Activated CD4-positive, alpha-beta T cell treated with anti-CD3 and anti-CD28 coated beads, Interleukin-2, Interleukin-4, amounts not matched to agents 100 ng/mL and 50 ng/mL, durations not matched to agents 16 hours and 8 hours (primary cell): ENCODE measurements at regions not wholly inside any gene's neighbourhood (a gene's known extent, or its start where the extent isn't known, plus 50 kb on each side); places are given as distances from the start of the nearest gene placed in this dataset.

Source experiments
- DNase-seq: peaks from one replicate; pipeline ENCODE4 v3.0.0-alpha.2; 2020; ENCODE audit warnings: low spot score

GRCh38 chr9:129400971-129401622 is 219.8 kb downstream of the C9orf50 start:
- no peak for DNase-seq

GRCh38 chr9:129400001-129400970 is 220.6 kb downstream of the C9orf50 start:
- DNase-seq, result no peak

GRCh38 chr9:129399634-129399990 is 221.3 kb downstream of the C9orf50 start:
- DNase-seq, result no peak

- DNase-seq, result no peak
Measured at GRCh38 chr9:129398961-129399633, 221.0 kb upstream of the IER5L start.

GRCh38 chr9:129398101-129398960 is 220.3 kb upstream of the IER5L start:
- DNase-seq, result no peak

- no peak for DNase-seq
Measured at GRCh38 chr9:129397335-129397734, 219.3 kb upstream of the IER5L start.

- DNase-seq, result no peak
Measured at GRCh38 chr9:129396365-129396708, 218.3 kb upstream of the IER5L start.

- no peak for DNase-seq
Measured at GRCh38 chr9:129395633-129396364, 217.7 kb upstream of the IER5L start.

GRCh38 chr9:129394886-129395279 is 216.8 kb upstream of the IER5L start:
- DNase-seq, result no peak

- DNase-seq, result no peak
Measured at GRCh38 chr9:129394061-129394885, 216.2 kb upstream of the IER5L start.

GRCh38 chr9:129393064-129393463 is 215.0 kb upstream of the IER5L start:
- no peak for DNase-seq

- DNase-seq, result no peak
Measured at GRCh38 chr9:129392093-129392541, 214.1 kb upstream of the IER5L start.

GRCh38 chr9:129391221-129391661 is 213.2 kb upstream of the IER5L start:
- no peak for DNase-seq

GRCh38 chr9:129390541-129390940 is 212.5 kb upstream of the IER5L start:
- no peak for DNase-seq

- DNase-seq, result no peak
Measured at GRCh38 chr9:129387822-129388221, 209.8 kb upstream of the IER5L start.

- DNase-seq, result no peak
Measured at GRCh38 chr9:129386812-129387177, 208.7 kb upstream of the IER5L start.

GRCh38 chr9:129385211-129385934 is 207.3 kb upstream of the IER5L start:
- DNase-seq, result no peak

GRCh38 chr9:129384491-129385210 is 206.6 kb upstream of the IER5L start:
- no peak for DNase-seq
